ENCODE measurements at regions not wholly inside any gene's neighbourhood (a gene's known extent, or its start where the extent isn't known, plus 50 kb on each side); places are given as distances from the start of the nearest gene placed in this dataset.

GRCh38 chr6:148080315-148080714 lies 262.3 kb upstream of the SASH1 start:
- intact Hi-C loops (cut with micrococcal nuclease), result no loop called here

DNA sequence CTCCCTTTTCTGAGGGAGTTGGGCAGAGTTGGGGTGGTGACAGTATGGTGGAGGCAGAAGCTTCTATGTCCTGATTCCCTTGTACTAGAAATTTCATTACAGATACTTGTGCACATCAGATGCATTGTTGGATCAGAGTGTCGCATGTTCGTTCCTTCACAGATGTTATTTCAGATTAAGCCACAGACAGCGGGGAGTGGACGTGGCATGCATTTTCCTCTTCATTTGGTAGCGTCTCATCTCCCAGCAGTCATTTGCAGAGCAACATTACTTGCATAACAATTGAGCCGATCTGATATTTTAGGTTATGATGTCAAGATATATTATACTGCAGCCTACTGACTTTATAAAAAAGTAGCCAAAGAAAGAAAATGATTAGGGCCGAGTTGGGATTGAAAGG lies 261.6 kb upstream of the SASH1 start:
- ATAC-seq (no peak), DNase-seq (no peak)
- peaks cover 0 to 22% (median 15%) of the 10 kb centered on the region in 5 donors for H3K27me3 Mint-ChIP-seq
- H3K27me3 ChIP-seq (ENCODE audit: control insufficient read depth in 2 of 2, insufficient read depth in 2 of 2, low read length in 2 of 2), result no peaks in the 10 kb centered on the region
- no peaks in the 10 kb centered on the region for H3K36me3 Mint-ChIP-seq
- H3K27ac Mint-ChIP-seq, result no peak overlapping the region
- no peaks in the 10 kb centered on the region for H3K4me1 Mint-ChIP-seq
- H3K4me3 ChIP-seq (ENCODE audit: low read length), result no peak overlapping the region
- CTCF ChIA-PET, result no interaction called here
- no peak overlapping the region for H3K27ac ChIP-seq (ENCODE audit: low read depth, low read length)
- H3K9me3 Mint-ChIP-seq, result peaks cover 0 to 3% (median 0%) of the 10 kb centered on the region in 11 donors
- no peaks in the 10 kb centered on the region for H3K9me3 ChIP-seq (ENCODE audit: control insufficient read depth in 2 of 3, low read length in 3 of 3)
- no peaks in the 10 kb centered on the region for H3K4me1 ChIP-seq (ENCODE audit: control insufficient read depth in 2 of 2, insufficient read depth in 2 of 2, low read length in 2 of 2)
- H3K36me3 ChIP-seq (ENCODE audit: control insufficient read depth in 2 of 3, insufficient read depth in 3 of 3, low read length in 3 of 3), result no peaks in the 10 kb centered on the region
- intact Hi-C loops (cut with micrococcal nuclease), result no loop called here
- POLR2A ChIA-PET, result no interaction called here
- no peak overlapping the region for H3K4me3 Mint-ChIP-seq

More at GRCh38 chr6:148080315-148080714, 262.3 kb upstream of the SASH1 start:
- H3K4me1 Mint-ChIP-seq, result no peaks in the 10 kb centered on the region
- H3K27me3 Mint-ChIP-seq, result peaks cover 0 to 24% (median 15%) of the 10 kb centered on the region in 5 donors
- no peak overlapping the region for H3K27ac Mint-ChIP-seq
- ChIA-PET CTCF (no interaction called here), POLR2A (no interaction called here)
- H3K36me3 Mint-ChIP-seq, result no peaks in the 10 kb centered on the region
- peaks cover 0 to 7% (median 0%) of the 10 kb centered on the region in 11 donors for H3K9me3 Mint-ChIP-seq
- Histone ChIP-seq H3K36me3 (ENCODE audit: control insufficient read depth in 2 of 3, insufficient read depth in 3 of 3, low read length in 3 of 3) (no peaks in the 10 kb centered on the region), H3K4me1 (ENCODE audit: control insufficient read depth in 2 of 2, insufficient read depth in 2 of 2, low read length in 2 of 2) (no peaks in the 10 kb centered on the region), H3K27ac (ENCODE audit: low read depth, low read length) (no peak overlapping the region), H3K9me3 (ENCODE audit: control insufficient read depth in 2 of 3, low read length in 3 of 3) (no peaks in the 10 kb centered on the region), H3K4me3 (ENCODE audit: low read length) (no peak overlapping the region), H3K27me3 (ENCODE audit: control insufficient read depth in 2 of 2, insufficient read depth in 2 of 2, low read length in 2 of 2) (no peaks in the 10 kb centered on the region)
- DNase-seq (no peak), ATAC-seq (no peak)
- no peak overlapping the region for H3K4me3 Mint-ChIP-seq

- Mint-ChIP-seq H3K27ac (no peak overlapping the region), H3K4me1 (no peaks in the 10 kb centered on the region), H3K36me3 (no peaks in the 10 kb centered on the region), H3K27me3 (peaks cover 0 to 20% (median 15%) of the 10 kb centered on the region in 5 donors), H3K9me3 (peaks cover 0 to 3% (median 0%) of the 10 kb centered on the region in 11 donors), H3K4me3 (no peak overlapping the region)
- Histone ChIP-seq H3K27me3 (ENCODE audit: control insufficient read depth in 2 of 2, insufficient read depth in 2 of 2, low read length in 2 of 2) (no peaks in the 10 kb centered on the region), H3K27ac (ENCODE audit: low read depth, low read length) (no peak overlapping the region), H3K36me3 (ENCODE audit: control insufficient read depth in 2 of 3, insufficient read depth in 3 of 3, low read length in 3 of 3) (no peaks in the 10 kb centered on the region), H3K4me1 (ENCODE audit: control insufficient read depth in 2 of 2, insufficient read depth in 2 of 2, low read length in 2 of 2) (no peaks in the 10 kb centered on the region), H3K4me3 (ENCODE audit: low read length) (no peak overlapping the region), H3K9me3 (ENCODE audit: control insufficient read depth in 2 of 3, low read length in 3 of 3) (no peaks in the 10 kb centered on the region)
- DNase-seq (no peak), ATAC-seq (no peak)
- CTCF ChIA-PET, result no interaction called here
- POLR2A ChIA-PET, result no interaction called here
- intact Hi-C loops (cut with micrococcal nuclease), result no loop called here
Measured at GRCh38 chr6:148082044-148082443, 260.6 kb upstream of the SASH1 start.

- H3K27me3 Mint-ChIP-seq, result peaks cover 0 to 22% (median 15%) of the 10 kb centered on the region in 5 donors
- no peaks in the 10 kb centered on the region for H3K4me1 Mint-ChIP-seq
- intact Hi-C loops (cut with micrococcal nuclease), result no loop called here
- Histone ChIP-seq H3K4me1 (ENCODE audit: control insufficient read depth in 2 of 2, insufficient read depth in 2 of 2, low read length in 2 of 2) (no peaks in the 10 kb centered on the region), H3K4me3 (ENCODE audit: low read length) (no peak overlapping the region), H3K36me3 (ENCODE audit: control insufficient read depth in 2 of 3, insufficient read depth in 3 of 3, low read length in 3 of 3) (no peaks in the 10 kb centered on the region), H3K27me3 (ENCODE audit: control insufficient read depth in 2 of 2, insufficient read depth in 2 of 2, low read length in 2 of 2) (no peaks in the 10 kb centered on the region), H3K9me3 (ENCODE audit: control insufficient read depth in 2 of 3, low read length in 3 of 3) (no peaks in the 10 kb centered on the region), H3K27ac (ENCODE audit: low read depth, low read length) (no peak overlapping the region)
- ATAC-seq (no peak), DNase-seq (no peak)
- H3K4me3 Mint-ChIP-seq, result no peak overlapping the region
- peaks cover 0 to 3% (median 1%) of the 10 kb centered on the region in 11 donors for H3K9me3 Mint-ChIP-seq
- no peaks in the 10 kb centered on the region for H3K36me3 Mint-ChIP-seq
- CTCF ChIA-PET, result no interaction called here
- no peak overlapping the region for H3K27ac Mint-ChIP-seq
- POLR2A ChIA-PET, result no interaction called here
Measured at GRCh38 chr6:148082696-148083095, 259.9 kb upstream of the SASH1 start.

GRCh38 chr6:148085631-148086331 lies 256.9 kb upstream of the SASH1 start:
- peaks cover 0 to 10% (median 0%) of the 10 kb centered on the region in 5 donors for H3K36me3 Mint-ChIP-seq
- Histone ChIP-seq H3K27me3 (ENCODE audit: control insufficient read depth in 2 of 2, insufficient read depth in 2 of 2, low read length in 2 of 2) (no peaks in the 10 kb centered on the region), H3K4me1 (ENCODE audit: control insufficient read depth in 2 of 2, insufficient read depth in 2 of 2, low read length in 2 of 2) (no peaks in the 10 kb centered on the region), H3K27ac (ENCODE audit: low read depth, low read length) (no peak overlapping the region), H3K4me3 (ENCODE audit: low read length) (no peak overlapping the region), H3K9me3 (ENCODE audit: control insufficient read depth in 2 of 3, low read length in 3 of 3) (no peaks in the 10 kb centered on the region), H3K36me3 (ENCODE audit: control insufficient read depth in 2 of 3, insufficient read depth in 3 of 3, low read length in 3 of 3) (no peaks in the 10 kb centered on the region)
- intact Hi-C loops (cut with micrococcal nuclease), result no loop called here
- POLR2A ChIA-PET, result no interaction called here
- peaks cover 0 to 15% (median 4%) of the 10 kb centered on the region in 5 donors for H3K27me3 Mint-ChIP-seq
- DNase-seq (no peak), ATAC-seq (no peak)
- H3K27ac Mint-ChIP-seq, result no peak overlapping the region
- peaks cover 4 to 21% (median 9%) of the 10 kb centered on the region in 11 donors for H3K9me3 Mint-ChIP-seq
- H3K4me1 Mint-ChIP-seq, result no peaks in the 10 kb centered on the region
- no peak overlapping the region for H3K4me3 Mint-ChIP-seq
- CTCF ChIA-PET, result no interaction called here

DNA sequence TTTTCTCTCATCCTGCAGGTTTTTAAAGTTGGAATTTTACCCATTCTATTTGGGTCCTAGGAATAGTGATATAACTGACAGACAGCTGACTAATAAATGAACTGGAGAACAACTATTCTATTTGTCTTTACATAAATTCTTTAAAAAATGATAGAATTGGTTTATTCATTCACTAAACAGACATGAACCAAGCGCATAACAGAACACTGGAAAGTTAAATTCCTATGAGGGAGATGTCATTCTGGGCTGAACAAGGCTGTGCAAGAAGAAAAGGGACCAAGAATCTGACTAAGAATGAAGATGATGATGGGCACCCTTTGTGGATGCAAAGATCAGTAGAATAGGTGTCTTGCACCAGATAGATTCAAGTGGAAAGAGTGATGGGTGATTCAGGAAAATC lies 256.3 kb upstream of the SASH1 start:
- intact Hi-C loops (cut with micrococcal nuclease), result no loop called here
- Histone ChIP-seq H3K9me3 (ENCODE audit: control insufficient read depth in 2 of 3, low read length in 3 of 3) (peaks cover 0 to 6% (median 0%) of the 10 kb centered on the region in 3 experiments), H3K36me3 (ENCODE audit: control insufficient read depth in 2 of 3, insufficient read depth in 3 of 3, low read length in 3 of 3) (no peaks in the 10 kb centered on the region), H3K27me3 (ENCODE audit: control insufficient read depth in 2 of 2, insufficient read depth in 2 of 2, low read length in 2 of 2) (no peaks in the 10 kb centered on the region), H3K4me3 (ENCODE audit: low read length) (no peak overlapping the region), H3K27ac (ENCODE audit: low read depth, low read length) (no peak overlapping the region), H3K4me1 (ENCODE audit: control insufficient read depth in 2 of 2, insufficient read depth in 2 of 2, low read length in 2 of 2) (no peaks in the 10 kb centered on the region)
- Mint-ChIP-seq H3K27me3 (peaks cover 0 to 12% (median 0%) of the 10 kb centered on the region in 5 donors), H3K27ac (no peak overlapping the region), H3K4me1 (no peaks in the 10 kb centered on the region), H3K36me3 (peaks cover 0 to 14% (median 0%) of the 10 kb centered on the region in 5 donors), H3K4me3 (no peak overlapping the region), H3K9me3 (peaks cover 4 to 27% (median 14%) of the 10 kb centered on the region in 11 donors)
- no peak for DNase-seq
- ChIA-PET CTCF (no interaction called here), POLR2A (no interaction called here)
- ATAC-seq, result no peak

DNA sequence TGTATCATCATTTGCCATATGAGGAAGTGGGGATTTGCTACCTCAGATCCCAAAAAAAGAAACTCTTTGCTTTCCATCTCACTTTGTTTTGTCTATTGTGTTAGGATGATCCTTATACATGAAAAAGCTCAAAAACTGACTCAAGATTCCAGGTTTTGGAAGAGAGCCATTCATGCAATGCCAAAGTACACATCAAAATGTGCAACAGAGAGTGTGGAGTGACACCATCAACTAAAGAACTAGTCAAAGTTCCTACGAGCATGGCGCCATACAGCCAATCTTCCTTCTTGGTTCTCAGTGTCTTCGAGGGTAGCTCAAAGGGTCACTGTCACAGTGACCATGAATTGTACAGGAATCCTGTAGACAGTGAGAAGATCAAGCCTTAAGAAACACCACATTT lies 255.8 kb upstream of the SASH1 start:
- ChIA-PET CTCF (no interaction called here), POLR2A (no interaction called here)

More for the DNA sequence above, 255.8 kb upstream of the SASH1 start:
- intact Hi-C loops (cut with micrococcal nuclease), result no loop called here
- Mint-ChIP-seq H3K27ac (no peak overlapping the region), H3K9me3 (peaks cover 4 to 29% (median 14%) of the 10 kb centered on the region in 11 donors), H3K27me3 (peaks cover 0 to 11% (median 0%) of the 10 kb centered on the region in 5 donors), H3K4me3 (no peak overlapping the region), H3K4me1 (no peaks in the 10 kb centered on the region), H3K36me3 (peaks cover 0 to 14% (median 0%) of the 10 kb centered on the region in 5 donors)
- no peak for ATAC-seq
- no peak for DNase-seq
- H3K9me3 ChIP-seq (ENCODE audit: control insufficient read depth in 2 of 3, low read length in 3 of 3), result peaks cover 0 to 7% (median 0%) of the 10 kb centered on the region in 3 experiments
- no peaks in the 10 kb centered on the region for H3K4me1 ChIP-seq (ENCODE audit: control insufficient read depth in 2 of 2, insufficient read depth in 2 of 2, low read length in 2 of 2)
- H3K4me3 ChIP-seq (ENCODE audit: low read length), result no peak overlapping the region
- no peak overlapping the region for H3K27ac ChIP-seq (ENCODE audit: low read depth, low read length)
- no peaks in the 10 kb centered on the region for H3K27me3 ChIP-seq (ENCODE audit: control insufficient read depth in 2 of 2, insufficient read depth in 2 of 2, low read length in 2 of 2)
- H3K36me3 ChIP-seq (ENCODE audit: control insufficient read depth in 2 of 3, insufficient read depth in 3 of 3, low read length in 3 of 3), result no peaks in the 10 kb centered on the region

All from naive thymus-derived CD4-positive, alpha-beta T cell (primary cell).